DMS53 (cell line): ENCODE measurements at regions not wholly inside any gene's neighbourhood (a gene's known extent, or its start where the extent isn't known, plus 50 kb on each side); places are given as distances from the start of the nearest gene placed in this dataset.

Experiments
- DNase-seq: peaks from one replicate; lab custom pipeline; 2025; lab: John Stamatoyannopoulos, UW

DNA sequence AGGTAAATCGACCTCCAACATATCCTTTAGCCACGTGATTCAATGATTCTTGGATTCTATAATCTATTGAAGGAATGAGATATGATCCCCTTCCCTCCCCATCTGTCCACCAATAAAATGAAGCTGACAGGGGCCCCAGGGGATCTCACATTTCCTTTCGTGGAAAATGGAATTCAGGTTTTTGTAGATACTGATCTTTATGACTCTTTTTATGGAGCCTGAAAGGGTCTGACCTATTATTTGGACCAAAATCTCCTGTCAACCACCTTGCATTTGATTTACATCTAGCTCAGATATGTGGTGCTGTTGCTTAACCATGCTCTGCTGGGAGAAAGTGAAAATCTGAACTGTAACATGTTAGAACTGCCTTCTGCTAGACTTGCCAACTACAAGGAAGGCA lies 234.0 kb upstream of the CXCL12 start:
- no peak for DNase-seq

DNA sequence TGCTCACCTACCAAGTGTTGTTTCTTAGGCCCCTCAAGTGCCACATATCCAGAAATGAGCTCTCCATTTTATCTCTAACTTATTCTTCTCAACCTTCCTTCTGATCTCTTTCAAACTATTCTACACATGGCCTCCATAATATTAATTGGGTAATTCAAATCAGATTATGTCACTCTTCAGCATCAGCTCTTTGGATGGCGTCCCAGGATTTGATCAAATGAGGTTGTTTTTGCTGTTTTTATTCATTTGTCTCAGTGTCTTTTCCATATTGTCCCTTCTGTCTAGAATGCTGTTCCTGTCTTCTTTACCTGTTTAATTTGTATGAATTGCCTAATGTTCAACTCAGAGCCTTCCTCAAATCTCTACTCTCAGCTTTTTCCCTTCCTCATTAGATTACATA lies 234.6 kb upstream of the CXCL12 start:
- no peak for DNase-seq

DNA sequence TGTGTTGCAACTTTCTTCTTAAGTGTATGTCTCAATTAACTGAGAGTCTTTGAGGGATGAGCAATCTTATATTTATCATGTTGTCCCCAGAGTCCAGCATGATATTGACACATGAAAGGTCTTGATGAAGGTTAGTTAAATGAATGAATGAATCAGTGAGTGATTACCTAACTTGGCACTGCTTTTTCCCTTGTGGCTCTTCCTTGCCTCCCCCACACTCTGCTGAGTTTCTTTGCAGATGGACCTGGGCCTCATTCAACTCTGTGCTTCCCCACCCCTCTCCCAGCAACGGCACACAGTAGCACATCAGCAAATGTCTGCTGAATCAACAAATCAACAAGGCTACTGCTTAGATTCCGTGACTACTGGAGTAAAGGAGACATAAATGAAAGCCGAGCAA lies 235.1 kb upstream of the CXCL12 start:
- no peak for DNase-seq

GRCh38 chr10:44627591-44628354 lies 242.9 kb upstream of the CXCL12 start:
- DNase-seq = no peak

- peak; percentile 18 for DNase-seq
Observed at GRCh38 chr10:44628921-44629320, 244.0 kb upstream of the CXCL12 start.

DNA sequence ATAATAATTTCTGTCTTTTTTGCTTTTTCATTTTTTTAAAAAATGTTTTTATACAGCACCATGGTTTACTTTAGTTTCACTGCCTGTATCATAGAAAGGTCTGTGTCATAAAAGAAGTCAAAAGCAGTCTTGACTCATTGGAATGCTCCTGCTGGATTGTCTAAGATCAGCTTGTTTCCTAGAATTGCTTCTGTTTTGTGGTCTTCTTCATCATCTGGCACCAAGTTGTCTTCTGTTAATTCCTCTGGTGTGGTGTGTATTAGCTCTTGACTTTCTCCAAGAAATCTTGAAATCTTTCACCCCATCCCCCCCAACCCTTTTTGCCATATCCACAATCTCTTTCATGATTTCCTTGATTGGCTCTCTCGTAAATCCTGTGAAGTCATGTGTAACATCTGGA lies 250.3 kb upstream of the CXCL12 start:
- no peak for DNase-seq

DNA sequence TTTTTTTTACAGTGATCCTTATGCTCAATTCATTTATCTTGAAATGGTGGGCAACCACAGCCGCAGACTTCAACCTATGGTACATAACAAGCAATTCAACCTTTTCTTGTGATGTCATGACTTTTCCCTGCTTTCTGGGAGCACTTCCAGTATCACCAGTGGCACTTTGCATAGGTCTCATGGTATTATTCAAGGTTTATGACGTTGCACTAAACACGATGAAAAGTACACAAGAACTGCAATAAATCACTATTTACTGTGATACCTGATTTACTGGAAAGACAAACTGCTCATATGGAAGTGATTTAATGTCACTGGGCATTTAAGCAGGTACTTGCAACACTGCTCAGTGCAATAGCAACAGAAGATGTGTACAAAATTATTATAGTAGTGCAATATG lies 251.7 kb upstream of the CXCL12 start:
- DNase-seq = peak; percentile 29

DNA sequence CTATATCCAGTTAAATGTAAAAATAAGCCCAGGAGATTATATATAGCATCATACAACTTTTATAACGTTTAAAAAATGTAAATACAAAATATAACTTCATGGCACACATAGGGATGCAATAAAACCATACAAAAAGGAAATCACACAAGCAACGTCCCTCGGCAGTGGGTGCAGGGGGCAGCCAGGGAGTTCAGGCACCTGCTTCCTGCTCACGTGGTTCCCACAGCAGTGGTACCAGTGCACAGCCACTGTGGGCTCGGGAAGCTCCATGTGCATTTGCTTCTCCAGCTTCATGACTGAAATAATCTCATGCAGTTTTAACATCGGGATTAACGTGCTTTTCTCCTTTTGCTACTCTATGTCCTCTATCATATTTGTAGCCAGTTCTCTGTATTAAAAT lies 255.5 kb upstream of the CXCL12 start:
- DNase-seq = peak; percentile 74

GRCh38 chr10:44647473-44647872 lies 262.6 kb upstream of the CXCL12 start:
- no peak for DNase-seq

- DNase-seq = no peak
Observed at GRCh38 chr10:44647877-44648542, 263.1 kb upstream of the CXCL12 start.

- no peak for DNase-seq
Observed at GRCh38 chr10:44650691-44651661, 260.2 kb upstream of the TMEM72 start.

DNA sequence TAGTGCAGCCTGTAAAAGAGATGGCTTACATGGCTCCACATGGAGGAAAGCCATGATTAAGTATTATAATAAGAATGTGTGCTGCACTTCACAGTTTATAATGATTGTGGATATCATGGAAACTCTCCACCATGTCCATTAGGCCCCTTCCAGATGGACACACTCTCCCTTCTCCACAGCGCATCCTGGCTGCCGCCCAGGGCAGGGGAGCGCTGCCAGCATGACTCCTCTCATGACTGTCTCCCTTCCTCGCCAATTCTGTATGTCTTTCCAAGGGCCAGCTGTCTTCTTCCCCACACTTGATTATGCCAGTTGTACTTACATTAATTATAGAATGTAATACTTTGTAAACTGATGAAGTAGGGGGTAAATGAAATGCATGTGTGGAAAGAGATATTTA lies 259.3 kb upstream of the TMEM72 start:
- DNase-seq = no peak

- DNase-seq = no peak
Observed at GRCh38 chr10:44659320-44659719, 251.8 kb upstream of the TMEM72 start.

DNA sequence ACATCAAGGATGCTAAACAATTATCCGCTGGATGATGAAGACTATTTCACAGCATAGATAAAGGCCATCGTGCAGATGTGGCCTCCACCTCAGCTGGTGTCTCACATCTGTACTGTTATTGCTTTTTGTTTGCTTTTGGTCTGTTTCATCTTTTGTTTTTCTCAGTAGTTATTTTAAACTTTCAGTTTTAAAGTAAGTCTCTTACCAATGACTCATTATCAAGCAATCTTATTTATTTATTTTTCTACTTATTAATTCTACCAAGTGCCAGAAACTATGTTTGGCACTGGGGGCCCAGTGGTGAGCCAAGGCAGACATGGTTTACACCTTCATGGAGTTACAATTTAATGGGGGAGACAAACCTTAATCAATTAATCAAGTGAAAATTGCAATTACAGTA lies 250.9 kb upstream of the TMEM72 start:
- DNase-seq = no peak

GRCh38 chr10:44662051-44662450 lies 249.1 kb upstream of the TMEM72 start:
- DNase-seq = no peak

DNA sequence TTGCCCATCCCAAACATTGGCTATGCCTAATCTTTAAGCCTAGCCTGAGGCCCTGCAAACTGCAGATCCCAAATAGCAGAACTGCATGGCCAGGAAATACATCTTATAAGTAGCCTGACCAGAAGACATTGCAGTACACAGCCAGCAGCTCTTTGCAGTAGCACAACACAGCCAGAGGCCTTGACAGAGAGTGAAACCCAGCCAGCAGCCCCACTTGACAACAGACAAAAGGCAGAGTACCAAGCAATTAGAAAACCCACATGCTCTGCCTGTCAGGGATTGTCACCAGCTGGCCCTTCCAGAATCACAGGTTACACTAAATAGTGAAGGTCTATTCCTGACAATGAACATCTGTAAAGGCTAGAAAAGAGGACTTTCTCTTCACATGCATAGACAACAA lies 242.8 kb upstream of the TMEM72 start:
- no peak for DNase-seq

DNA sequence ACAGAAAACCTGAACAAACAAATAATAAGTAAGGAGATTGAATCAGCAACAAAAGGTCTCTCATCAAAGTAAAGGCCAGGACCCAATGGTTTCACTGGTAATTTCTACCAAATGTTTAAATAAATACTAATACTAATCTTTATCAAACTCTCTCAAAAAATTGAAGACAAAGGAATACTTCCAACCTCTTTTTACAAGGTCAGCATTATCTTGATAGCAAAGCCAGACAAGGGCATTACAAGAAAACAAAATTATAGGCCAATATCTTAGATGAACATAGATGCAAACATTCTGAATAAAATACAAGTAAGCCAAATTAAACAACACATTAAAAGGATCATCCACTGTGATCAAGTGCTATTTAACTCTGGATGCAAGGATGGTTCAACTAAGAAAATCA lies 239.8 kb upstream of the TMEM72 start:
- no peak for DNase-seq

DNA sequence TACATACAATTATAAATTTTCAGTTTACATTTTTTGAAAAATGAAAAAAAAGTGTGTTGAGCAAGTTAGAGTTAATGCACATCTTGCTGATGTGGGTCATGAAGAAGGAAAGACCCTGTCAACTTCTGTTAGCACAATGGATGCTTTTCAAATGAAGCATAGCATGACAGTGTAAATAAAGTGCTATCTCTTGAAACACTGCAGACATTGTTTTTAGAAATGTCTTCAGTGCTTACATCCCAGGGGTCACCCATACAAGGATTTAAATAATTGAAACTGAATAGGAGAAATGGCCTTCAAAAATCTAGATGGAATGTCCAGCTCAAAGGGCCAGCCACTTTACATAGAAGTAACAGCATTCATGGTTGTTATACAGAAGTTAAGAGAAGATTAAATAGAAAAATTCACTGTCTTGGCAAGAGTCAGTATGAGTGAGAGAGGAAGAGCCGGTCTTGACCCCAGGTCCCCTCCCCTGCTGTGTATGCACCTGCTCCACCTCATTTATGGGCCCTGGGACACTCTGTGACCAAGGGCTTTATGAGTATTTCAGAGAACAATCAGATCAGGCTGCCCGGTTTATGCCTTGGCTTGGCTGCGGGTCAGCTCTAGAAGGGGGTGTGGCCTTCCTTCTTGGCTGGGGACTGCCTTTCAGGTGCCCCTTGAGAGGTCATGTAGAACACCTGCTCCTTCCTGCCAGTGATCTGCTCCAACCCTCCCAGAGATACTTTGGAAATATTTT lies 237.7 kb upstream of the TMEM72 start:
- peak; percentile 62 for DNase-seq

GRCh38 chr10:44674536-44675386 lies 236.4 kb upstream of the TMEM72 start:
- no peak for DNase-seq

- DNase-seq = no peak
Observed at GRCh38 chr10:44675387-44675874, 235.7 kb upstream of the TMEM72 start.

DNA sequence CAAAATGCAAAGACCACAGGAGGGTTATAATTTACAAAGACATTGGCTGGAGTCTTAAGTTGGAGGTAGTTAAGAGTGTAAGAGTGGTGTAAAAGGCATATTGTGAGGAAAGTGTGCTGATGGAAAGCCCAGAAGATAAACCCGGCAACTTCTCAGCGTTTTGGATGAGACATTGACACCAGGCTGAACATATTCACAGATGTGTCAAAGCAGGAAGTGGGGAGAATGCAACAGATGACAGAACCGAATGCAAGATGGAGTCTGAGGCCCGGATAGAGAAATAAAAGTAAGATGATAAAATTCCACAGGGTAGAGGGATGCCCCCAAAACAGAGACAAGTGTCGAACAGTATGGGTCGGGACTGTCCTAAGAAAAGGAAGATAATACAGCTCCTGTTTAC lies 230.4 kb upstream of the TMEM72 start:
- DNase-seq = no peak
